ENCODE measurements at regions not wholly inside any gene's neighbourhood (a gene's known extent, or its start where the extent isn't known, plus 50 kb on each side); places are given as distances from the start of the nearest gene placed in this dataset.
A peak's percentile ranks its signal among the peaks of the same experiment; 100 is the strongest.

GRCh38 chrX:5068550-5068949 lies 1160.1 kb downstream of the NLGN4X start:
- DNase-seq = no peak
- intact Hi-C loops (cut with DNase I; ENCODE audit: low total_unique reads) = no loop called here
- no peaks in the 10 kb centered on the region for H3K4me1 ChIP-seq
- TF ChIP-seq, protein P1, sequence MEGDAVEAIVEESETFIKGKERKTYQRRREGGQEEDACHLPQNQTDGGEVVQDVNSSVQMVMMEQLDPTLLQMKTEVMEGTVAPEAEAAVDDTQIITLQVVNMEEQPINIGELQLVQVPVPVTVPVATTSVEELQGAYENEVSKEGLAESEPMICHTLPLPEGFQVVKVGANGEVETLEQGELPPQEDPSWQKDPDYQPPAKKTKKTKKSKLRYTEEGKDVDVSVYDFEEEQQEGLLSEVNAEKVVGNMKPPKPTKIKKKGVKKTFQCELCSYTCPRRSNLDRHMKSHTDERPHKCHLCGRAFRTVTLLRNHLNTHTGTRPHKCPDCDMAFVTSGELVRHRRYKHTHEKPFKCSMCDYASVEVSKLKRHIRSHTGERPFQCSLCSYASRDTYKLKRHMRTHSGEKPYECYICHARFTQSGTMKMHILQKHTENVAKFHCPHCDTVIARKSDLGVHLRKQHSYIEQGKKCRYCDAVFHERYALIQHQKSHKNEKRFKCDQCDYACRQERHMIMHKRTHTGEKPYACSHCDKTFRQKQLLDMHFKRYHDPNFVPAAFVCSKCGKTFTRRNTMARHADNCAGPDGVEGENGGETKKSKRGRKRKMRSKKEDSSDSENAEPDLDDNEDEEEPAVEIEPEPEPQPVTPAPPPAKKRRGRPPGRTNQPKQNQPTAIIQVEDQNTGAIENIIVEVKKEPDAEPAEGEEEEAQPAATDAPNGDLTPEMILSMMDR (IDR thresholded peaks at IDR 0.05) = no peak
- no peak for TF ChIP-seq POLR2A (IDR thresholded peaks at IDR 0.05)
- no peaks in the 10 kb centered on the region for H3K36me3 ChIP-seq
- no peaks in the 10 kb centered on the region for H3K27me3 ChIP-seq
- no peak overlapping the region for H3K27ac ChIP-seq
- H3K4me3 ChIP-seq = no peak overlapping the region
- no peaks in the 10 kb centered on the region for H3K9me3 ChIP-seq

DNA sequence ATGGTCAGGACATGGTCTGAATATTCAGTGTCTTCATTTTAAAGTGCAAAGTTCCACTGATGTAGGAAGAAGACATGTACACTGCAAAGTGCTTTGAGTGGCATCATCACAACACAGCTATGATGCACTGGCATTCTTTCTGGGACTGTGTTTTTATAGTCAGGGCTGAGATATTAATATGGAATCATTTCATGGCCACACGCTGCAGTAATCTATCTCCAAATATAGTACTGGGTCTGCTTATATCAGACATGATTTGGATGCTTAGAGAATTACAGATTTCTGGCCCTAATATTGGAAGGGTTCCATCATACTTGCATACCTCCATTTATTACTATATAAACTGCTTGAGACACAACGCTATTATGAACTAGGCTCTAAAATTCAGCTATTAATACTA lies 1170.9 kb downstream of the NLGN4X start:
- no peaks in the 10 kb centered on the region for H3K9me3 ChIP-seq
- no peak overlapping the region for H3K27ac ChIP-seq
- TF ChIP-seq, protein P1 (IDR thresholded peaks at IDR 0.05) = no peak
- TF ChIP-seq POLR2A (IDR thresholded peaks at IDR 0.05) = no peak
- no peak overlapping the region for H3K4me3 ChIP-seq
- no peaks in the 10 kb centered on the region for H3K27me3 ChIP-seq
- H3K36me3 ChIP-seq = no peaks in the 10 kb centered on the region
- no peaks in the 10 kb centered on the region for H3K4me1 ChIP-seq
- intact Hi-C loops (cut with DNase I; ENCODE audit: low total_unique reads) = no loop called here
- no peak for DNase-seq

DNA sequence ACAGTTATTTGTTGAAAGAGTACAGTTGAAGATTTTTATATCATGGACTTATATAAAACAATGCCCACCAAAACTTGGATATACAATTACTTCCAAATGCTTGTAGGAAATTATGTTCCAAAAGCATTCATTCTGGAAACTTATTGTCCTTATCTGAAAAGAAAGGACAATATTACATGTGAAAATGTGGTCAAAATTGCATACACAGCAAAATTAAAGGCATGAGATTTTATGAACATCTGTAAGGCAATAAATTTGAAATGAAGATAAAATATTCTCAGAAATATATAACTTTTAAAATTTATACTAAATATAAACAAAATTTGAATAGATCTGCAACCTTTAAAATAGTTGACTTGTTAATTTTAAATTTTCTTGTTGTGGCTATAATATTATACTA lies 1173.8 kb downstream of the NLGN4X start:
- DNase-seq = no peak
- Histone ChIP-seq H3K27ac (no peak overlapping the region), H3K27me3 (no peaks in the 10 kb centered on the region), H3K9me3 (no peaks in the 10 kb centered on the region), H3K36me3 (no peaks in the 10 kb centered on the region), H3K4me1 (no peaks in the 10 kb centered on the region), H3K4me3 (no peak overlapping the region)
- TF ChIP-seq POLR2A (IDR thresholded peaks at IDR 0.05) = no peak
- TF ChIP-seq, protein P1 (IDR thresholded peaks at IDR 0.05) = no peak
- intact Hi-C loops (cut with DNase I; ENCODE audit: low total_unique reads) = no loop called here

DNA sequence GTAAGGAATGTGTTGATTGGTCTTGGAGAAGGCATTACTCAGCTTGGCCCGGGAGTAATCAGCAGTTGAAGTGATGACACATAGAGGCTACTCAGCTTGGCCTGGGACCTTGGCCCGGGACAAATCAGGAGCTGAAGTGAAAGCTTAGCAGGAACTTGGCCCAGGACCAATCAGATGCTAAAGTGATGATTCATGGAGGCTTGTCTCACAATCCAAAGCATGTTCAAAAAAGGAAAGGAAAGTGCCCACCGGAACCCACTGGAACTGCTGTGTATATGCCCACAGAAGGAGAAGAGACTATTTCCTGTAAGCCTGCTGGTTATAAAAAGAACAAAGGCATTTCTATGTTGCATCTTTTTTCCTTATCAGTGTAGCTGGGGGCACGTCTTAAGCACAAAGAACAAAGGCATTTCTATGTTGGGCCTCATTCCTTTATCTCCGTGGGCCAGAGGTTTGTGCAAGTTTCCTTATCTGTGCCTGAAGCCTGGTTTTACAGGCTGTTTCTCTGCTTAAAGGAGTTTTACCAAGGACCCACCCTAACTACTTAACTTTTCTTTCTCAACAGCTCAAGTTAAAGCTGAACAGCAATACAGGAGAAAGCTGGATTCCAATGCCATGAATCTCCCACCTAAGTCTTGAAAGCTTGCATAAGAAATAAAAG lies 1176.7 kb downstream of the NLGN4X start:
- no peaks in the 10 kb centered on the region for H3K36me3 ChIP-seq
- peak overlapping the region; percentile 42 to 61 for H3K27ac ChIP-seq
- H3K27me3 ChIP-seq = no peaks in the 10 kb centered on the region
- H3K4me3 ChIP-seq = no peak overlapping the region
- intact Hi-C loops (cut with DNase I; ENCODE audit: low total_unique reads) = no loop called here
- DNase-seq = peak; percentile 18 to 35
- TF ChIP-seq POLR2A (IDR thresholded peaks at IDR 0.05) = no peak
- TF ChIP-seq, protein P1 (IDR thresholded peaks at IDR 0.05) = no peak
- no peaks in the 10 kb centered on the region for H3K4me1 ChIP-seq
- no peaks in the 10 kb centered on the region for H3K9me3 ChIP-seq

DNA sequence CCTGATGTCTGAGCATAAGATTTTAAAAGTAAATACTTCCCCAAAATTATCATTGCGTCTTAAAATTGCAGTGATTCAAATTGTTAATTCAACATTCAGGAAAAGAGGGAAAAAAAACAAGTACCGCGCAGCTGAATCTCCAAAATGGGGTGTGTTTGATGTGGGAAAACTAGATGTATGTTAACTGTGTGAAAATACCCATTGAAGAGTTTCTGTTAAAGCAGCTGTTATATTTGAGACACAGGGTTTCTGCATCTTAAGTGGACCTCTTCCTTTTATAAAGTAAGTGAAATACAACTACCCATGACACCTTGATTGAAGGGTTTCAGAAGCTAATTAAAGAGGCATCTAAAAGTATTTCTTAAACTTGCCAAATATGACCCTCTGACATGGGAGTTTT lies 1186.1 kb downstream of the NLGN4X start:
- Histone ChIP-seq H3K27ac (no peak overlapping the region), H3K27me3 (no peaks in the 10 kb centered on the region), H3K36me3 (no peaks in the 10 kb centered on the region), H3K4me1 (no peaks in the 10 kb centered on the region), H3K4me3 (no peak overlapping the region), H3K9me3 (no peaks in the 10 kb centered on the region)
- intact Hi-C loops (cut with DNase I; ENCODE audit: low total_unique reads) = no loop called here
- TF ChIP-seq, protein P1 (IDR thresholded peaks at IDR 0.05) = no peak
- TF ChIP-seq POLR2A (IDR thresholded peaks at IDR 0.05) = no peak
- no peak for DNase-seq

Measured in uterus (tissue), 3 donors.